HG03159 (cell line): ENCODE measurements at regions not wholly inside any gene's neighbourhood (a gene's known extent, or its start where the extent isn't known, plus 50 kb on each side); places are given as distances from the start of the nearest gene placed in this dataset.

Experiments
- ATAC-seq: cut with Tn5 transposase; IDR thresholded peaks from one replicate; pipeline ENCODE4 v1.9.1; 2021; ENCODE audit warnings: mild to moderate bottlenecking, moderate library complexity; ENCODE audit not compliant: unreplicated experiment

DNA sequence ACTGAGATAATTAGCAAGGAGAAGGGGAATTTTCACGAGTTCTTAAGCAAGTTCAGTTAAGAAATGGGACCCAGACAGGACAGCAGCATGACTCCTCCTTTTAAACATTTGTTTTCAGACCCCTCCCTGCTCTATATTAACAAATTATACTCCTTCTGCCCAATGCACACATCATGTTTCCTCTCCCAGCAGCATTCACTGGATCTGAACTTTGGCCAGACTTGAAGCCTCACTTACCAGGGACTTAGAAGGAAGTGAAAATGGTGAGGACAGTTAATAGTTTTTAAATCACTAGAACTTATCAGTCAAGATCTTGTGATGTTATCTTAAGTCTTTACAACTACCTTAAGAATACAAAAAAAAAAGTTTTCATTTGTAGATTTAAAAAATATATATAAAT is 1174.7 kb upstream of the MAP3K7 start:
- no peak for ATAC-seq

DNA sequence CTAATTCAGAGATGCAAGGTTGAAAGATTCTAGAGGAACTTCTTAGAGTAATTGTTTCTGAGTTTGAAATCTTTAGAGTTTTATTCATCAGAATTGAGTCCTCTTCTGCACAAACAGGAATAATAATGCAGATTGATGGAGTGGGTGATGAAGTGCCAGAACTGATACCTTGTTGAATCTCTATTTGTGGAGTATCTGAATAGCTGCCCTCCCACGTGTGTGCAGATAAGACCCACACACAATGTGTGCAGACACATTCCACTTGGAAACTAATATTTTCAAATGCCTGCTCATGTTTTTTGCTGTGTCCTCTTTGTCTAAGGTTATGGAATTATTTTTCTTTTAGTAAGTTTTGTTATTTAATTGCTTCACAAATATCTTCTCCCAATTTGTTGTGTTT is 1167.8 kb upstream of the MAP3K7 start:
- no peak for ATAC-seq

DNA sequence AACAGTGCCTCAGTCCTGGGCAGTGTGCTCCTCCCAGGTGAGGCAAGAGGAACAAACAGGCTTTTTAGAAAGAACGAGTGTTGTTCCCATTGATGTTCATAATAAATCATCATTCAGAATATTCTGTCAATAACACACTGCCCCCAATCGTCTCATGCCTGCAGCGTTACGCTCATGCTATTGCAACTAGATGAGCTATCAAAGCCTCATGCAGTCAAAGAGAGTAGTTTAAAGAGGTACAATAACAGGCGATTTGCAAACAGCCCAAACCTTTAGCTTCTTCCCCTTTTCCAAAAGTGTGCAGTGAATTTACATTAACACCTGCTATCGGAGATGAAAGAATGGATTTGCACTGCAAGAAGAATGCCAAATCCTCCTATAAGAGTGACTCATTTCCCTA is 1164.7 kb upstream of the MAP3K7 start:
- no peak for ATAC-seq

DNA sequence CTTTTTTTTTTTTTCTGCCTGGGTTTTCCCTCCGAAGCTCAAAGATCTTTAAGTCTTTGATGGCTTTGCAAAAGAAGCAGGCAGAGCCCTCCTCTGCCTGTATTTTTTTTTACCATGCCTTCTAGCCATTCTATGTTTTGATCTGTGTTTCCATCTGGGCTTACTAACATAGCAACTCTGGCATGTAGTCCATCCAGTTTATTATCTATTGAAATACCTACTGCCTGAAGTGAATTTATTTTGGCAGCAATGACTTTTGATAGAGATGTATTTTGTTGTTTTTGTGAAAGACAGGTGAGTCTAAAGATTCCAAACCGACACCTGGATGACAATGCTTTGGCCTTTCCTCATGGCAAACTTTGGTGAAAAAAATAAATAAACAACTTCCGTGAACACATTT is 1157.7 kb upstream of the MAP3K7 start:
- ATAC-seq = no peak

DNA sequence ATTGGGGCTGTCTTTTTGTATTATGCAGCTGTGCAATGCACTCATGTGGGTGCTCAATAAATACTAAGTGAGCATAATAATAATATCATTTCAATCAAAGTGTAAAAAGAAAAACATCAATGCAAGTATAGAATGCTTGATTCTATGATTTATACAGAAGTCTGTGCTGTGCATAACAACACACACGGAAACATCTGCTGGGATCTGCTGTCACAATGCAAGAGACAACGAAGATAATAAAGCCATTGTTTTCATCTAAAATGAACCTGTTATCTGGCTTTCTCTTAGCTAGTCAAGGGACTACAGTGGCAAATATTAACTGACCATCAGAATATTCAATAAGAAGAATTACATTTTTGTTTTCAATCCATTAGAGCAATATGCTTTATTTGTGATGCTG is 1156.9 kb upstream of the MAP3K7 start:
- no peak for ATAC-seq

DNA sequence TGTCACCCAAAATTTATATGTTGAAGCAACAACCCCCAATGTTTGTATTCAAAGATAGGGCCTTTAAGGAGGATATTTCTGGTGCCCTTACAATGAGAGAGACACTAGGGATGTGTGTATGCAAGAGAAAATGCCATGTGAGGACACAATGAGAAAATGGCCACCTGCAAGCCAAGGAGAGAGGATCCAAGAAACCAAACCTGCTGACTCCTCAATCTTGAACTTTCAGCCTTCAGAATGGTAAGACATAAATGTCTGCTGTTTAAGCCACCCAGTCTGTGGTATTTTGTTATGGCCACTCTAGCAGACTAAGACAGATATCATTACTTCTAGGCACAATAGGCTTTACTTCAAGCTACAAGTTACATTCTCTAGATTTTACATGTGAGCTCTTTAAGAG is 1145.1 kb upstream of the MAP3K7 start:
- no peak for ATAC-seq

DNA sequence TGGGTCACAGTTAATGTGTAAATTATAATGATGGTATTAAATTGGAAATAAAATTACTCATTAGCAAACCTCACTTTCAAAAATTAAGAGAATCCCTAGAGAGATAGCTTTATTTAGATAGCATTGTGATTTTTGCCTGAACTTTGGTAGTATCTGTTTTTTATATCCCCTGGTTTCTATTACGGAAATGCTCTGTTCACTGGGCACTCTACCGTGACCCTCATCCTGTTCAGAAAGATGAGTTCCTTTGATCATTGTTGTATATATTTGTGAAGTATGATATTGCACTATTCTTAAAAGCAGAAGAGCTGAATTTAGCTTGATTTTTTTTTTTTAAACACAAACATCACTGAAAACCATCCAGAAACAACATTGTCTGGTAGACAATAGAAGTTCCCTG is 1143.8 kb upstream of the MAP3K7 start:
- ATAC-seq = no peak

DNA sequence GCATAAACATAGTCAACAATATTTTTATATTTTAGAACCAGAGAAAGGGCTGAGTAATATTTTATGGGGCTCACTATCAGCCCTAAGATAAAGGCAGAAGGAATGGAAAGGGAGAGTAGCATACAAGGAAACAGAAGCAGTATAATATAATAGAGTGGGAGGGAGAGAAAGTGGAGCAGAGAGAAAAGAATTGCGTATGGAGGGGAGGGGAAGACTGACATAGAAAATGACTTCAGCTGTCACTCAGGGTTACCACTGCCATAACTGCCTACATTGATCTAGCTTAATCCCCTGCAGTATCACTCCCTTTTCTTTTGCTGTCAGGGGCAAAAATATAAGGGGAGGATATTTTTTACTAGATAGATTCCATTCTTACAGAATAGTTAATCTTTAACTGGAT is 1133.5 kb upstream of the MAP3K7 start:
- no peak for ATAC-seq

DNA sequence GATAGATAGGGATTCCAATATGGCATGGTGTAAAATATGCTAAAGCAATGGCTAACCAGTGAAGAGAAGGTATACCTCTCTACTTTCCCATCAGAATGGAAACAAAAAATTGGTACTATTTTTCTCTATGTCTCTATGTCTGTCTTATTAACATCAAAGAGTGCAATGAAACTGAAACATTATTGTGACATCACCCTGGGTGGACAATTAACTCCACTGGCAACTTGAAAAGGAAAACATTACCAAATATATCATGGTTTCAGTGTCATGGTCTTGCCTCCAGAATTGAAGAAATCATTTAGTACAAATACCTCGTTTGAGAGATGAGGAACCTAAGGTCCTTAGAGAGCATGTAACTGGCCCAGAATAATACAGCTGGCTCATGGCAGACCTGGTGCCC is 1132.5 kb upstream of the MAP3K7 start:
- peak; percentile 56 for ATAC-seq

DNA sequence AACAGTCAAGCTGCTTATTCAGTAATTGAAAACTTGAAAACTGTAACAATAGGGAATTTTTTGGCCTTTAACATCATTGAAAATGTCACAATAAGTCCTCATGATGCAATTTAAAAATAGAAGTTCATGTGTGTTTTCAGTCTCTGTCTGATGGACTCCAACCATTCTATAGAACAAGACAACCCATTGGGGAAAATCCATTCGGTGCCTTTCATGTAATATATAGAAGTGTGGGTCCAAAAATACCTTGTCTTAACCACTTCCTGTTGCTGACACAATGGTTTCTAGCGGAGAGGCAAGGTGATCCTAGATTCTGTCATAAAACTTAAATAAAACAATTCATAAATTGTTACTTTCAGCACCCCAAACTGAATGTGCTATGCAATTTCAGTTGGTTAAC is 1131.3 kb upstream of the MAP3K7 start:
- peak; percentile 61 for ATAC-seq

DNA sequence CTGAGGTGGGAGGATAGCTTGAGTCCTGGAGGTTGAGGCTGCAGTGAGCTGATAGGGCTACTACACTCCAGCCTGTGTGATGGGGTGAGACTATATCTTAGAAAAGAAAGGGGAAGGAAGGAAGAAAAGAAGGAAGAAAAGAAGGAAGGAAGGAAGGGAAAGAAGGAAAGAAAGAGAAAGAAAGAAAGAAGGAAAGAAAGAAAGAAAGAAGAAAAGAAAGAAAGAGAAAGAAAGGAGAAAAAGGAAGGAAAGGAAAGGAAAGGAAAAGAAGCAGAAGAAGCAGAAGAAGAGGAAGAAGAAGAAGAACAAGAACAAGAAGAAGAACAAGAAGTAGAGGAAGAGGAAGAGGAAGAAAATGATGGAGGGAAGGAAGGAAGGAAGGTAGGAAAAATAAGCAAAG is 1130.2 kb upstream of the MAP3K7 start:
- ATAC-seq = no peak

DNA sequence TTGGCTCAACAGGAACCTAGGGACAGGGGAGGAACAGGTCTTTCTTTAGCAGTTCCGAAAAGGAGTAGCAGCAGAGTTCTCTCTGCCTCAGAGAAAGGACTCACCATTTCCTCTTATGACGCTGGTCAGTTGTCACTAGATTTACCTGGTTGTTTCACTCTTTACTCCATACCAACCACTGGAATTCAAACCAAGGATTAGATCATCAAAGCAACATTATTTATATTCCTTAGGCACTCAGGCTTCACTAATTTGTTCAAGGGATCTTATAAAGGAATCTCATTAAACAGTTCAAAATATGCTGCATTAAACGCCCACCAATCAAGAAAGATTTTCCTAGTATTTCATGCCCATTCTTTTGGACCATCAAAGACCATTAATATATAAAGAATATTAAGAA is 1129.5 kb upstream of the MAP3K7 start:
- ATAC-seq = no peak

DNA sequence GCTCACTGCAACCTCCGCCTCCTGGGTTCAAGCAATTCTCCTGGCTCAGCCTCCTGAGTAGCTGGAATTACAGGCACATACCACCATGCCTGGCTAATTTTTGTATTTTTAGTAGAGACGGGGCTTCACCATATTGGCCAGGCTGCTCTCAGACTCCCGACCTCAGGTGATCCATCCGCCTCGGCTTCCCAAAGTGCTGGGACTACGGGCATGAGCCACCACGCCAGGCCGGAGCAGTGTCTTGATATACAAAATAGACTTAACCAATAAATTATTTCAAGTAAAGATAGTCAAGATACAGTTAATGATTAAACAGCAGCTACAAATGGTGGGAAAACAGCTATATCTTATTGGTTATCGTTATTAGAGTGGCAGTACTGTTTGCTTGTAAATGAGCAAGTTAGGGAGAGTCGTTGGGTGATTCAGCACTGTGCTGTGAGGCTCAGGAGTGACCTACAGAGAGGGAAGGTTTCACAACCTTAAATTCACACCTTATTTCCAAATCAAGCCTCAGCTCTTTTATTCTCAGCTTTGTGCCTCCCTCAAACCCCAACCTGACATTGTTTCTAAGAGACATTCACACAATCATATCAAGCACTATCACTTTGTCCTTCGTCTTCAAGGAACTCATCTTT is 1128.4 kb upstream of the MAP3K7 start:
- no peak for ATAC-seq

DNA sequence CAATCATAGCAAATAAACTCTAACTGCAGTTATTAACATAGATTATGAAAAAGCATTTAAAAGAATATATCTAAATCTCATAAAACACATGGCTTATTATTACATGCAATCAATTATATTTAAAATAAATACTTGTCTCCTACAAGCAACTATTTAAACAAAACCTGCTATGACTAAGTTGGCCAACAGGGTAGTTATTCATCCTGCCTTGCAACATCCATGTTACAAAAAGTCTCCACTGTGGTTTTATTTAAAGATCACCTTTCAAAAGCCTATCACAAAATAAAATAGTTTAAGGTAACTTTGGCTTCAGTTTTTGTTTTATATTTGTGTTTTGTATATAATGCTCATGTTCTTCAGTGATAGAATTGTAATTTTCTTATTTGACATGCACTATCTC is 1127.0 kb upstream of the MAP3K7 start:
- no peak for ATAC-seq

DNA sequence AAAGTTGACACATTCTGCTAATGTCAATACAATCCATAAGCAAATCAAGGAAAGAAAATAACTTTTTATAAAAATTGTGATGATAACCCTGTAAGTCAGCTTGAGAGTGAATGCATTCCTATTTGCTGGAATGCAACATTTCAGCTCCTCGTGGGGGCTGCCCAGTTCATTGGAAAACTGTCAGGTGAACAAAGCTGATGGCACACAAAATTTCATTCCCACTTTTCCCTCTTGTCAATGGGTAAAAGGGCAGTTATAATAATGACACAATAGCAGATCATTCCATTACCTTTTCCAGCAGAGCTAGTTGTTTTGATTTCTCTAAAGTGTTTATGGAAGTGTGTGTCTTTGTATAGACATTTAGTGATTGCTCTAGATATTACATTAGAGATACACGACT is 1124.6 kb upstream of the MAP3K7 start:
- ATAC-seq = no peak

DNA sequence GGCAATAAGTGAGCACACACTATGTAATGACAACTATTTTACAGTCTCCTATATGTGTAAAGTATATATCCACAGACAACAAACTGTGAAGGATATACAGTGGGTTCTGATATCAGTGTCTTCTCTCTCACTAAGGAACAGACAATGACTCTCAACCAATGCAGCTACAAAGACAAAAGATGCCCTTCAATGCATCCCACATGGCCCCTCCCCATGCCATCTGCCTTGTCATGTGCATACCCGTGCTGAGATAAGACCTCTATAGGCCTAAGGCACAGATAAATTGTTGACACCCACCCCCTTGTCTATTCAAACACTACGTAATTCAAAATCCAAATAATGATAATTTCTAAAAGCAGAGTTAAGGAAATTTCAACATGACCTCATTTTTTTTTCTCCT is 1123.5 kb upstream of the MAP3K7 start:
- no peak for ATAC-seq

DNA sequence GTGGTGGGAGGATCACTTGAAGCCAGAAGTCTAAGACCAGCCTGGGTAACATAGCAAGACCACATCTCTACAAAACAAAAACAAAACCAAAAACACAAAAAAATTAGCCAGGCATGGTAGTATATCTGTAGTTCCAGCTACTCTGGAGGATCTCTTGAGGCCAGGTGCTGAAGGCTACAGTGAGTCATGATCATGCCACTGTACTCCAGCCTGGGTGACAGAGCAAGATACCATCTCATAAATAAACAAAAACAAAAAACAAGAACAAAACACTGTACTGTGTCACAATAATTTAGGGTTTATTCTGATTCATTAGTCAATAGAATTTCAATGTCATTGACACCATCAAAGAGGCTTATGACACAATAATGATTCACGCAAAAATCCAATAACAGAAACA is 1121.7 kb upstream of the MAP3K7 start:
- no peak for ATAC-seq

DNA sequence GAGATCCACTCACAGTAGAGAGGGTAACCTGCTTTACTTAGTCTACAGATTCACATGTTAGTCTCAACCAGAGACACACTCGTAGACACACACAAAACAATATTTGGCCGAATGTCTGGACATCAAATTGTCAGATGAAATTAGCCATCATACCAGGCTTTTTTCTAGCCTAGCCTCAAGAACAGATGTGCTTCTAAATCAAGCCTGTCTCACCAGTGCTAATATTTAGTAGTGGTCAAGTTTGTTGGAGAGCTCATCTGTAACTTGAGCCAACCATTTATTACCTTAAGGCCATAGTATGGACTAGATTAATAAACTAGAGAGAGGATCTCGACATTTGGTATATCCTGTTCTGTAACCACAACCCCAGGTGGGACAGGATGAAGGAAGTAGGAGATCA is 1118.8 kb upstream of the MAP3K7 start:
- ATAC-seq = no peak

DNA sequence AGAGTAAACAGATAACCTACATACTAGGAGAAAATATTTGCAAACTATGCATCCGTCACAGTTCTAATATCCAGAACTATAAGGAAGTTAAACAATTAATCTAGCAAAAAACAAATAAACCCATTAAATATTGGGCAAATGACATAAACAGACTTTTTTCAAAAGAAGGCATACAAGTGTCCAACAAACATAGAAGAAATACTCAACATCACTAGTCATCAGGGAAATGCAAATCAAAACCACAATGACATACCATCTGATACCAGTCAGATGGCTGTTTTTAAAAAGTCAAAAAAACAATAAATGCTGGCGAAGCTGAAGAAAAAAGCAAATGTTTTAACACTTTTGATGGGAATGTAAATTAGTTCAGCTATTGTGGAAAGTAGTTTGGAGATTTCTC is 1117.7 kb upstream of the MAP3K7 start:
- ATAC-seq = no peak

DNA sequence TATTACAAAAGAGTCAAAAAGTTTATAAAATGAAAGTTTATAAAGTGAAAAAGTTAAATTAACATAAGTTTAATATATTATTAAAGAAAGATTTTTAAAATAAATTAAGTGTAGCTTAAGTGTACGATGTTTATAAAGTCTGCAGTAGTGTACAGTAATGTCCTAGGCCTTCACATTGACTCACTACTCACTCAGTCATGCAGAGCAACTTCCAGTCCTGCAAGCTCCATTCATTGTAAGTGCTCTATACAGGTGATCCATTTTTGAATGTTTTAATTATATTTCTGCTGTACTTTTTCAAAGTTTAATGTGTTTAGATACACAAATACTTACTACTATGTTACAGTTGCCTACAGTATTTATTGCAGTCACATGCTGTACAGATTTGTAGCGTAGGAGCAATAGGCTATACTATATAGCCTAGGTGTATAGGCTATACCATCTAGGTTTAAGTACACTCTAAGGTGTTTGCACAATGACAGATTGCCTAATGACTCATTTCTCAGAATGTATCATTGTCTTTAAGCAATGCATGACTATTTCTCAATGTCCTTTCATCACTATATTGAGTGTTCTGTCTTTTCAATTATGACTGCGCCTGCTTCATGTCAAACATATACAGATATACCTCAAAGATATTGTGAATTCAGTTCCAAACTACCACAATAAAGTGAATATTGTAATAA is 1110.3 kb upstream of the MAP3K7 start:
- no peak for ATAC-seq

DNA sequence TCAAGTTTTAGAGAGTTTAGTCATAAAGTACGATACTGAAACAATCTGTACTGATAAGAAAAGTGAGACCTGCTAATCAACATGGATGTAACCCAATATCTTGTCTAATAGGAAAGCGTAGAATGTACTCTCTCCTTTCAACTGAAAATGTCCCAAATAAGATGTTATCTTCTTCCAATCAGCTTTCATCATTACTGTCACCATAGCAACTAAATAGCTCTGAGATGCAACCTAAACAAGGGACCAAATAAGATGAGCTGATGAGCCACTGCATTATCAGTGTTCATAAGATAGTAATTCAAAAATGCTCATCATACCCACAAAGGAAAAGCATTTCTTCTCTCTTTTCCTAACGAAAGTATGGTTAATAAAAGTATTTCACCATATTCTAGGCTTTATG is 1108.3 kb upstream of the MAP3K7 start:
- no peak for ATAC-seq

DNA sequence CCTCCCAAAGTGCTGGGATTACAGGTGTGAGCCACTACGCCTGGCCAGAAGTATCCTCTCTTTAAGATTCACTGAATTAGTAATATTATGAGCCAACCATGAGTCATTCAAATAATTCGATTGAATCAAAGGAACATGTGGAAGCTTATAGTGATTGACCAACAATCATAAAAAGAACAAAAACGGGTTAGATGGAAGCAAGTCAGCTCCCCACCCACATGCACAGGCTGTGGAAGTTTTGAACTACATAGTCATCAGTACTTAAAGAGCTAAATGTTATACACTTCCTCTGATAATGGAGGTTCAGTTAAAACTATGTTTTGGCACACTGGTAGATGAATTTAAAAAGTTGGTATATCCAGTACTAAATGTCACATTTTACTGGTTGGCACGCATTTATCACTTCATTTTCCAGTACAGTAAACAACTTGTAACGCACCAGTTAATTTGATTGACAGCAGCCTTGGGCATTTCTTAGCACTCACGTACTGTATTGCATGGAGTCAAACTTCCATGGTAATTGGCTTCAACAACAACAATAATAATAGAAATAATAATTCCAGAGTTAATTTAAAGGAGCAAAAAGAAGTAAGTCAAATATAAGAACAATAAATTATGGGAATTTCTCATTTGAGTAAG is 1107.3 kb upstream of the MAP3K7 start:
- no peak for ATAC-seq

DNA sequence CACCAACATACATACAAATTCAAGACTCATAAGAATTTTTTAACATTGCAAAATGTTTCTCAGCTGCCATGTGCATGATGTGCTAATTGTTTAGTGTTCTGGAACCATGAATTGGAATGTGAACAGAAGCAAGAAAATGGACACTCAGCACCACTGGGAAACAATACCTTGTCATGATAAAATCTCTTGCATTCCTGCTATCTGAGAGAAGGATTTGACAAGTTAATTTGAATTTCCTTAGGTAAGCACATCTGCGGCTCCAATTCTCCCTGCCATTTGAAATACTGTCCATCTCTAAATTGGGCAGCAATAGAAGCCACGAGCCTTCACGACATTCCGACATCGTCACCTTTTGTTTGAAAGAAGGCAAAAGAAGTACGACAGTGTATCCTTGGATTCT is 1104.6 kb upstream of the MAP3K7 start:
- no peak for ATAC-seq
